Stimulated activated CD4-positive, alpha-beta T cell treated with anti-CD3 and anti-CD28 coated beads, Interleukin-4, amount 100 ng/mL, for 1 hour (primary cell): ENCODE measurements at regions not wholly inside any gene's neighbourhood (a gene's known extent, or its start where the extent isn't known, plus 50 kb on each side); places are given as distances from the start of the nearest gene placed in this dataset.
"Not testable (repeated sequence)": the region's sequence is repeated elsewhere in the genome, so short reads cannot be mapped to it uniquely, and the experiment has no call there.

Source experiments
- DNase-seq: peaks from one replicate; pipeline ENCODE4 v3.0.0-alpha.2; 2020

DNA sequence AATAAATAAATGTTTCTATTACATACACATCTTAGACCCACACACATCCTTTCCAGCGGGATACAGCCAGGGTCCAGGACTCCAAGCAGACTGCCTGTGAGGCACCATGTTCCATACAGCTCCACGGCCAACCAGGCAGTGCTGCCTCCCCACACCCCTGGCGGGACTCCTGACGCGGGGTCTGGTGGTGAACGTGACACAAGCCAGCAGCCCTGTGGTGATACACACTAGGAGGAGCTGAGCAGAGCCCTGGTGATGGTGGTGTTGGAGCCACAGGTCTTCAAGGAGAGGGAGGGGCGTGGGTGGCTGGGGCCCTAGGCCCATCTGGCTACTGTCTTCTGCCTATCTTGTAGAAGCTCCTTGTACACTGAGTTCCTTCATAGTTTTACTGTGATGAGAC, 53.1 kb upstream of the LPCAT1 start:
- DNase-seq = not testable (repeated sequence)

DNA sequence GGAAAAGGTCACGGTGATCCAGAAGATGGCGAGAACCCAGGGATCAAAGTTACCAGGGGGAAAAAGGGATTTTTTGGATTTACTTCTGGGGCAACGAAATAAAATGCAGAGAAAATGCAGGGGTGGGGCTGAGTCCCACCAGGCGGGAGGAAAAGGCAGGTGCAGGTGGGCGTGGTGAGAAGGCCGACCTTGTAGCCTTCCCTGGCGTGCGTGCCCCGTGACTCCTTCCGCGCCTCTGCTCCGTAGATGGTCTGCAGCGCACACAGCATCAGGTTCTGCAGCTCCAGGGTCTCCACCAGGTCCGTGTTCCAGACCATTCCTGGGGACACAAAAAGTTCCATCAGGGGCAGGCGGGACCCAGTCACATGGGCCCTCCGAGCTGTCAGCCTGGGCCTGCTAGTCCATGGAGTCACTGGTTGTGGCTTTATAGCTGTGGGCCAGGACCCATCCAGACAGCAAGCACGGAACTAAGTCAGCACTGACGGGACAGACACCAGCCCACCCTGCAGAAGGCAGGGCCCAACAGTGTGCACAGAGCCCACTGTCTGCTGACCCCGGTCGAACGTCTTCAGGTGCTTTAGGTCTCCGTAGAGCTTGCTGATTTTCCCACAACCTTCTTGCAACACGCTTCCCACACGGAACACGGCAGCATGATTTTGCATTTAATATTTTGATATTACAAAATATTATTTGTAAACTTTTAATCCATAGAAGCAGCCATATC, 52.4 kb upstream of the LPCAT1 start:
- not testable (repeated sequence) for DNase-seq

- DNase-seq = not testable (repeated sequence)
Observed at GRCh38 chr5:1575491-1575890, 51.7 kb upstream of the LPCAT1 start.

DNA sequence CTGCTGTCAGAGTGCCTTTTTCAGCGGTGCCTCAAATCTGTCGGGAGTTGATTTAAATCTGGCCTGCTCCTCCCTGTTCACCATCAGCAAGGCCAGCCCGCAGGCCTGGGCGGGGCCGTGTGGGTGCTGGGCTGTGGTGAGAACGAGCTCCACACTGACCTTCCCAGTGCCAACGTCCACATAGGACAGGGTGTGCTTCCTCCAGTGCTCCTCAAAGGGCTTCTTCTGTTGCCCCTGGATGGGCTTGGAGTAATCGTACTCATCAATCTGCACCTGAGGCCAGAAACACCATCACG, 50.2 kb upstream of the LPCAT1 start:
- DNase-seq = not testable (repeated sequence)

- DNase-seq = not testable (repeated sequence)
Observed at GRCh38 chr5:1573217-1574022, 49.7 kb upstream of the LPCAT1 start.
